GM13977 (cell line): ENCODE measurements at regions not wholly inside any gene's neighbourhood (a gene's known extent, or its start where the extent isn't known, plus 50 kb on each side); places are given as distances from the start of the nearest gene placed in this dataset.

Source experiments
- DNase-seq: peaks from one replicate; pipeline ENCODE4 v3.0.0; 2012; ENCODE audit warnings: low spot score
- CTCF ChIP-seq: IDR thresholded peaks from 2 replicates; pipeline ENCODE4 v1.5.1; 2012; ENCODE audit warnings: mild to moderate bottlenecking, control low read depth; ENCODE audit not compliant: insufficient read depth; ENCODE audit errors: extremely low read depth, missing control alignments
- in situ Hi-C: fragments of 300-500 bp; cut with MboI; formaldehyde crosslinking; loops from one replicate; pipeline ENCODE4 v1.12.0; 2022; ENCODE audit warnings: low sequenced_read_pairs, low pct_unique_long_range_greater_than_20kb, mixed read lengths, inconsistent platforms; ENCODE audit not compliant: unreplicated experiment

- in situ Hi-C loops = no loop called here
- TF ChIP-seq CTCF = no peak
- DNase-seq = no peak
These were observed 232.6 kb downstream of the REEP3 start for GRCh38 chr10:63753808-63754207.

- no peak for DNase-seq
- in situ Hi-C loops = no loop called here
- TF ChIP-seq CTCF = no peak
These were observed 234.2 kb downstream of the REEP3 start for GRCh38 chr10:63755441-63755840.

GRCh38 chr10:63757067-63757466 lies 235.9 kb downstream of the REEP3 start:
- in situ Hi-C loops = no loop called here
- TF ChIP-seq CTCF = no peak
- DNase-seq = no peak

- no peak for DNase-seq
- in situ Hi-C loops = no loop called here
- TF ChIP-seq CTCF = no peak
These were observed 236.9 kb downstream of the REEP3 start for GRCh38 chr10:63758080-63758479.

- in situ Hi-C loops = no loop called here
- no peak for DNase-seq
- no peak for TF ChIP-seq CTCF
These were observed 238.1 kb downstream of the REEP3 start for GRCh38 chr10:63759335-63759734.

- in situ Hi-C loops = no loop called here
- TF ChIP-seq CTCF = no peak
These were observed 239.0 kb downstream of the REEP3 start for GRCh38 chr10:63760034-63760707.

GRCh38 chr10:63760708-63761047 lies 239.5 kb downstream of the REEP3 start:
- TF ChIP-seq CTCF = no peak
- DNase-seq = no peak
- in situ Hi-C loops = no loop called here

More at GRCh38 chr10:63760034-63760707, 239.0 kb downstream of the REEP3 start:
- DNase-seq = no peak
